ENCODE measurements at regions not wholly inside any gene's neighbourhood (a gene's known extent, or its start where the extent isn't known, plus 50 kb on each side); places are given as distances from the start of the nearest gene placed in this dataset.
"Not testable (repeated sequence)": the region's sequence is repeated elsewhere in the genome, so short reads cannot be mapped to it uniquely, and the experiment has no call there.

DNA sequence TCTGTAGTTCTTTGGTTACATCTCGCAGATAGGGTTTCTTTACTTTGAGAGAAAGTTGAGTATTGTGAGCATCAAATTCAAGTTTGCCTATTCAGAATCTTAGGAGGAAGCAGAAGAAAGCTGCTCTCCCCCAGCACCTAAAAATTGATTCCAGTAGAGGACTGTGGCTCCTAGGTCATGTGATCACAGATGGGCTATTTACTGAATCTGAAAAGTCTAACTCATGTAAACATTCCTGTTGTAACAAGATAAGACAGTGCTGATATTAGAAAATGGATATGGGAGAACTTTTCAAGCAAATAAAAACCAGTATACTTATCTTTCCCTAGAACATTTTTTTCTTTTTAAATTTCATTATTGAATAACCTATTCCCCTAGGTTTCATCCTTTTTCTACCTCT is 308.4 kb upstream of the SLITRK3 start:
- in situ Hi-C loops (cut with HindIII; ENCODE audit: low sequenced_read_pairs): no loop called here
- no peak for DNase-seq (ENCODE audit: low read depth)
- TF ChIP-seq, protein P1, sequence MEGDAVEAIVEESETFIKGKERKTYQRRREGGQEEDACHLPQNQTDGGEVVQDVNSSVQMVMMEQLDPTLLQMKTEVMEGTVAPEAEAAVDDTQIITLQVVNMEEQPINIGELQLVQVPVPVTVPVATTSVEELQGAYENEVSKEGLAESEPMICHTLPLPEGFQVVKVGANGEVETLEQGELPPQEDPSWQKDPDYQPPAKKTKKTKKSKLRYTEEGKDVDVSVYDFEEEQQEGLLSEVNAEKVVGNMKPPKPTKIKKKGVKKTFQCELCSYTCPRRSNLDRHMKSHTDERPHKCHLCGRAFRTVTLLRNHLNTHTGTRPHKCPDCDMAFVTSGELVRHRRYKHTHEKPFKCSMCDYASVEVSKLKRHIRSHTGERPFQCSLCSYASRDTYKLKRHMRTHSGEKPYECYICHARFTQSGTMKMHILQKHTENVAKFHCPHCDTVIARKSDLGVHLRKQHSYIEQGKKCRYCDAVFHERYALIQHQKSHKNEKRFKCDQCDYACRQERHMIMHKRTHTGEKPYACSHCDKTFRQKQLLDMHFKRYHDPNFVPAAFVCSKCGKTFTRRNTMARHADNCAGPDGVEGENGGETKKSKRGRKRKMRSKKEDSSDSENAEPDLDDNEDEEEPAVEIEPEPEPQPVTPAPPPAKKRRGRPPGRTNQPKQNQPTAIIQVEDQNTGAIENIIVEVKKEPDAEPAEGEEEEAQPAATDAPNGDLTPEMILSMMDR (IDR thresholded peaks at IDR 0.05; ENCODE audit: low read depth, low read length, missing control alignments): no peak
- H3K4me3 ChIP-seq (ENCODE audit: low read depth, low read length): no peak overlapping the region

DNA sequence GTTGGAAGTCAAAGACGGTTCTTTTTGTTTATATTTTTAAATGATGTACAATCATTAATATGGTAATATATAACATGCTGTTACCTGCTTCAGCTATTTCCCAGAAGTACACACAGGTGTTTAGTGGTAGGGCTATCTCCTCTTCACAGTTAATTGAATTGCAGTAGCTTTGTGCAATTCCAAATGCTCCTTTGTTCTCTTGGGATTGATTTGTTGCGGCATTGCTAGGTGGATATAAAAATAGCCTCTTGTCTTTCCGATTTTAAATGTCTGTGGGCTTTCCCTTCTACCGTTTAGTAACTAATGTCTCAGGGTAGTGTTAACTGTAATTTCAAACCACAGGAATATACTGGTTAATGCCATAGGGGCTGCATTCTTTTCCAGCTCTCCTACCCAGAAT is 307.6 kb upstream of the SLITRK3 start:
- DNase-seq (ENCODE audit: low read depth): no peak
- TF ChIP-seq, protein P1 (IDR thresholded peaks at IDR 0.05; ENCODE audit: low read depth, low read length, missing control alignments): no peak
- no peak overlapping the region for H3K4me3 ChIP-seq (ENCODE audit: low read depth, low read length)
- in situ Hi-C loops (cut with HindIII; ENCODE audit: low sequenced_read_pairs): no loop called here

DNA sequence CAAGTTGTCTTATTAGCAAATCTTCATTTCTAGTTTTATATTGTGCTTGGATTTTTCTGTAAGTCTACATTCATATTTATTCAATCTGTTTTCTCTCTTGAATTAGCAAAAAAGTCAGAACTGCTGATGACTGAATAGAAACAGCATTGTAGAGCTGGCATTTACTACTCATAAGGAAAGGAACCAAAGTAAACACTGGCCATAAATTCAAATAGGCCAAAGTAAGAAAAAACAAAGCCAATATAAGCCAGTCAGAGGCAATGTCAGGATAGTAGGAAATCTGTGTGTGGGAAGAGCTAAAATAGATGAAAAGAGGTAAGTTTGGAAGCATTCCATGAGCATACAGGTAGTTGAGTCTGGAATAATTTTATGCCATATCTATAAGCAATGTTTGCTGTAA is 307.2 kb upstream of the SLITRK3 start:
- TF ChIP-seq, protein P1 (IDR thresholded peaks at IDR 0.05; ENCODE audit: low read depth, low read length, missing control alignments): no peak
- in situ Hi-C loops (cut with HindIII; ENCODE audit: low sequenced_read_pairs): no loop called here
- DNase-seq (ENCODE audit: low read depth): no peak
- no peak overlapping the region for H3K4me3 ChIP-seq (ENCODE audit: low read depth, low read length)

DNA sequence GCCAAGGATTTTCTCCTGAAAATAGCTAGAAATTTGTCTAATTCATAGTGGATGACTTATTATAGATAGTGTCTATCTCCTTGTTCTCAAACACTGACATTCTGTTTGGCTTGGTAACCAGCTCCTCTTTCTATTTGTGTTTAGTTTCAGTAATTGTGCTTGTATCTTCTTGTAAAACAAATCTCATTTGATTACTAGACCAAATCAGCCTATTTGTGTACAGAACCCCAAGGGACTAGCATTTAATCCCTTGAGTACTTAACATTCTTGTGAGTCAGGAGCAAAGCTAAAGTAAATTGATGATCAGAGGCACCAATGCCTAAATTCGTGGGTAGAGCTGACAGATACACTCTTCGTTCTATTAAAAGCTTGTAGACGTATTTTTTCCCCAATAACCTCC is 306.5 kb upstream of the SLITRK3 start:
- TF ChIP-seq, protein P1 (IDR thresholded peaks at IDR 0.05; ENCODE audit: low read depth, low read length, missing control alignments): no peak
- DNase-seq (ENCODE audit: low read depth): no peak
- in situ Hi-C loops (cut with HindIII; ENCODE audit: low sequenced_read_pairs): no loop called here
- H3K4me3 ChIP-seq (ENCODE audit: low read depth, low read length): no peak overlapping the region

DNA sequence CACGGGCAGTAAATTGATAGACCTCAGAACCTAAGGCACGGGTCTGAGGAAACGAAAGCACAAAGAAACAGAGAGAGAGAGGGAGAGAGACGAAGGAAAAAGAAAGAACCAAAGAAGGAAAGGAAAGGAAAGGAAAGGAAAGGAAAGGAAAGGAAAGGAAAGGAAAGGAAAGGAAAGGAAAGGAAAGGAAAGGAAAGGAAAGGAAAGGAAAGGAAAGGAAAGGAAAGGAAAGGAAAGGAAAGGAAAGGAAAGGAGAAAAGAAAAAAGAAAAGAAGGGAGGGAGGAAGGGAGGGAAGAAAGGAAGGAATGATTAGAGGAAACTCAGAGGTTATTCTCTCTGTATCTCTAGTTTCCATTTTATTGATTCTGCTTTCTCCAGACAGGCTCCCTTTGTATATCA is 302.6 kb upstream of the SLITRK3 start:
- in situ Hi-C loops (cut with HindIII; ENCODE audit: low sequenced_read_pairs); DNase-seq (ENCODE audit: low read depth): not testable (repeated sequence)

DNA sequence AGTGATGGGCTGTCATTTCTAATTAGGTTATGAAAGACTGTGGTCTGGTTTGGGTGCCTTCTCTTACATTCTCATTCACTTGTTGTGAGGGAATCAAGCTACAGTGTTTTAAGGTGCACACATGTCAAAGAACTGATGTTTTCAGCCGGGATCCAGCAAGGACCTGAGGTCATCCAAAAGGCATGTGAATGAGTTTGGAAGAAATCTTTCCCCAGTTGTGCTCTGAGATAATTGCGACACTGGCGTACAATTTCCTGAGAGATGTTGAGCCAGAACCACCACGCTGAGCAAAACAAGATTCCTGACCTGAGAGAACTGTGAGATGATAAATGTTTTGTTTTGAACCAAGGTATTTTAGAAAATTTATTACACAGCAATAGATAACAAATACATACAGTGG is 295.3 kb upstream of the SLITRK3 start:
- in situ Hi-C loops (cut with HindIII; ENCODE audit: low sequenced_read_pairs): no loop called here
- no peak for DNase-seq (ENCODE audit: low read depth)
- no peak overlapping the region for H3K4me3 ChIP-seq (ENCODE audit: low read depth, low read length)
- TF ChIP-seq, protein P1 (IDR thresholded peaks at IDR 0.05; ENCODE audit: low read depth, low read length, missing control alignments): no peak

More for the DNA sequence above, 302.6 kb upstream of the SLITRK3 start:
- not testable (repeated sequence) for H3K4me3 ChIP-seq (ENCODE audit: low read depth, low read length)

DNA sequence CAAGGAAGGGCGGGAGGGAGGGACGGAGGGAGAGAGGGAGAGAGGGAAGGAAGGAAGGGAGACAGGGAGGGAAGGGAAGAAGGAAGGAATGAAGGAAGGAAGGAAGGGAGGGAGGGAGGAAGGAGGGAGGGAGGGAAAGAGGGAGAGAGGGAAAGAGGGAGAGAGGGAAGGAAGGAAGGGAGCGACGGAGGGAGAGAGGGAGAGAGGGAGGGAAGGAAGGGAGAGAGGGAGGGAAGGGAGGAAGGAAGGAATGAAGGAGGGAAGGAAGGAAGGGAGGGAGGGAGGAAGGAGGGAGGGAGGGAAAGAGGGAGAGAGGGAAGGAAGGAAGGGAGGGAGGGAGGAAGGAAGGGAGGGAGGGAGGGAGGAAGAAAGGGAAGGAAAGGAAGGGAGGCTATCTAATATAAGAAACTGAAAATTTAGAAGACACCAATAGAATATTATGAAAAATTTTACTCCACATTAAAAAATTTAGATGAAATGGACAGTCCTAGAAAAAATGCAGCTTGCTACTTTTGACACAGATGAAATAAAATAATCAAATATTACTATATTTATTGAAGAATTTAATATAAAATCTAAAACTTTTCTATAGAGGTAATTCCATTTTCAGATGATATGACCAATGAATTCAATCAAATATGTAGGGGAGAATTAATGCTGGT is 280.3 kb upstream of the SLITRK3 start:
- DNase-seq (ENCODE audit: low read depth): no peak
- in situ Hi-C loops (cut with HindIII; ENCODE audit: low sequenced_read_pairs): no loop called here
- TF ChIP-seq, protein P1 (IDR thresholded peaks at IDR 0.05; ENCODE audit: low read depth, low read length, missing control alignments): no peak
- H3K4me3 ChIP-seq (ENCODE audit: low read depth, low read length): no peak overlapping the region
